HG02884 (cell line): ENCODE measurements at regions not wholly inside any gene's neighbourhood (a gene's known extent, or its start where the extent isn't known, plus 50 kb on each side); places are given as distances from the start of the nearest gene placed in this dataset.

Source experiments
- ATAC-seq: cut with Tn5 transposase; IDR thresholded peaks from one replicate; pipeline ENCODE4 v1.9.1; 2021; ENCODE audit warnings: mild to moderate bottlenecking, moderate library complexity; ENCODE audit not compliant: unreplicated experiment

GRCh38 chr2:137823196-137823595 is 141.1 kb upstream of the HNMT start:
- no peak for ATAC-seq

GRCh38 chr2:137824501-137824900 is 139.8 kb upstream of the HNMT start:
- no peak for ATAC-seq

GRCh38 chr2:137826373-137827372 is 137.6 kb upstream of the HNMT start:
- peak; percentile 96 for ATAC-seq

GRCh38 chr2:137828624-137829023 is 135.6 kb upstream of the HNMT start:
- no peak for ATAC-seq

- no peak for ATAC-seq
Measured at GRCh38 chr2:137829251-137829650, 135.0 kb upstream of the HNMT start.

GRCh38 chr2:137834760-137835379 is 129.4 kb upstream of the HNMT start:
- ATAC-seq: no peak

- ATAC-seq: no peak
Measured at GRCh38 chr2:137836671-137837070, 127.6 kb upstream of the HNMT start.

- no peak for ATAC-seq
Measured at GRCh38 chr2:137837830-137838229, 126.4 kb upstream of the HNMT start.

- peak; percentile 61 for ATAC-seq
Measured at GRCh38 chr2:137838255-137839092, 125.8 kb upstream of the HNMT start.

- ATAC-seq: no peak
Measured at GRCh38 chr2:137842430-137842829, 121.8 kb upstream of the HNMT start.

- no peak for ATAC-seq
Measured at GRCh38 chr2:137842952-137843351, 121.3 kb upstream of the HNMT start.

GRCh38 chr2:137845422-137845821 is 118.9 kb upstream of the HNMT start:
- no peak for ATAC-seq

- no peak for ATAC-seq
Measured at GRCh38 chr2:137846993-137847392, 117.3 kb upstream of the HNMT start.

- ATAC-seq: no peak
Measured at GRCh38 chr2:137847443-137847842, 116.8 kb upstream of the HNMT start.

- no peak for ATAC-seq
Measured at GRCh38 chr2:137857881-137858280, 106.4 kb upstream of the HNMT start.

GRCh38 chr2:137862651-137863050 is 101.6 kb upstream of the HNMT start:
- no peak for ATAC-seq

- peak; percentile 86 for ATAC-seq
Measured at GRCh38 chr2:137865954-137866540, 98.2 kb upstream of the HNMT start.

- ATAC-seq: no peak
Measured at GRCh38 chr2:137870682-137871081, 93.6 kb upstream of the HNMT start.

GRCh38 chr2:137872577-137872976 is 91.7 kb upstream of the HNMT start:
- ATAC-seq: no peak

- no peak for ATAC-seq
Measured at GRCh38 chr2:137873536-137874244, 90.6 kb upstream of the HNMT start.
